ENCODE measurements at regions not wholly inside any gene's neighbourhood (a gene's known extent, or its start where the extent isn't known, plus 50 kb on each side); places are given as distances from the start of the nearest gene placed in this dataset.
"Not testable (repeated sequence)": the region's sequence is repeated elsewhere in the genome, so short reads cannot be mapped to it uniquely, and the experiment has no call there.

DNA sequence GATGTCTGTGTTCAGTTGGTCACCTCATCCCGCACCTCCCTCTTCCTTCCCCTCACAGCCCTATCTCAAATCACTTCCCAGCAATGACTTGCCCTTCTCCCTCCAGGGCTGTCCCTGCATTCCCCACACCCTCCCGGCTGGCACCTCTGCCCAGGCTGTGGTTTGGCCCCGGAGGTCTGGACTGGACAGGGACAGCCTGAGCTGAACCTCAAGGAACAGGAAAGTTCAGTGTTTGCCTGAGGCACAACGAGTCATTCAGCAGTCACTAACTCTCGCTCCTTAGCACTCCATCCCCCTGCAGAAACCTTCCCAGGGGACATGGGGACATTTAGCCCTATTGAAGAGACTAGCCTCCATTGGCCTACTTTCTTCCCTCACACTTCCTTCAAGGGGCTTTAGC lies 58.3 kb upstream of the MAP3K1 start:
- peaks cover 18% of the 10 kb centered on the region for H3K4me1 ChIP-seq (ENCODE audit: low read depth)
- H3K4me3 ChIP-seq = no peak overlapping the region
- no peak overlapping the region for H3K27ac ChIP-seq
- H3K27me3 ChIP-seq = no peaks in the 10 kb centered on the region
- TF ChIP-seq, protein P1, sequence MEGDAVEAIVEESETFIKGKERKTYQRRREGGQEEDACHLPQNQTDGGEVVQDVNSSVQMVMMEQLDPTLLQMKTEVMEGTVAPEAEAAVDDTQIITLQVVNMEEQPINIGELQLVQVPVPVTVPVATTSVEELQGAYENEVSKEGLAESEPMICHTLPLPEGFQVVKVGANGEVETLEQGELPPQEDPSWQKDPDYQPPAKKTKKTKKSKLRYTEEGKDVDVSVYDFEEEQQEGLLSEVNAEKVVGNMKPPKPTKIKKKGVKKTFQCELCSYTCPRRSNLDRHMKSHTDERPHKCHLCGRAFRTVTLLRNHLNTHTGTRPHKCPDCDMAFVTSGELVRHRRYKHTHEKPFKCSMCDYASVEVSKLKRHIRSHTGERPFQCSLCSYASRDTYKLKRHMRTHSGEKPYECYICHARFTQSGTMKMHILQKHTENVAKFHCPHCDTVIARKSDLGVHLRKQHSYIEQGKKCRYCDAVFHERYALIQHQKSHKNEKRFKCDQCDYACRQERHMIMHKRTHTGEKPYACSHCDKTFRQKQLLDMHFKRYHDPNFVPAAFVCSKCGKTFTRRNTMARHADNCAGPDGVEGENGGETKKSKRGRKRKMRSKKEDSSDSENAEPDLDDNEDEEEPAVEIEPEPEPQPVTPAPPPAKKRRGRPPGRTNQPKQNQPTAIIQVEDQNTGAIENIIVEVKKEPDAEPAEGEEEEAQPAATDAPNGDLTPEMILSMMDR (IDR thresholded peaks at IDR 0.05; ENCODE audit: low read depth, low read length) = no peak
- H3K9me3 ChIP-seq (ENCODE audit: low read depth) = no peaks in the 10 kb centered on the region
- DNase-seq (ENCODE audit: low read depth in 1 of 2, low spot score in 1 of 2) = no peak
- H3K36me3 ChIP-seq = no peaks in the 10 kb centered on the region

DNA sequence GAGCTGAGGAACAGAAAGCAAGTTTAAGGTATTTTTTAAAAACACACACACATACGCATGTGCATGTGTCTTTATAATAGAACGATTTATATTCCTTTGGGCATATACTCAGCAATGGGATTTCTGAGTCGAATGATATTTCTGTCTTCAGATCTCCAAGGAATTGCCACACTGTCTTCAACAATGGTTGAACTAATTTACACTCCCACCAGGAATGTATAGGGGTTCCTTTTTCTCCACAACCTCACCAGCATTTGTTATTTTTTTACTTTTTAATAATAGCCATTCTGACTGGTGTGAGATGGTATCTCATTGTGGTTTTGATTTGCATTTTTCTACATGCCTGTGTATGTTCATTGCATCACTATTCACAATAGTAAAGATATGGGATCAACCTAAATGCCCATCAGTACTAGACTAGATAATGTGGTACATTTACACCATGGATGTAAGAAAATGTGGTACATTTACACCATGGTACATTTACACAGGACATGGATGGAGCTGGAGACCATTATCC lies 60.3 kb upstream of the MAP3K1 start:
- DNase-seq (ENCODE audit: low read depth in 1 of 2, low spot score in 1 of 2) = peak in 1 of 2 donors; percentile 11
- Histone ChIP-seq H3K36me3 (no peaks in the 10 kb centered on the region), H3K9me3 (ENCODE audit: low read depth) (no peaks in the 10 kb centered on the region), H3K4me1 (ENCODE audit: low read depth) (peaks cover 4% of the 10 kb centered on the region), H3K27me3 (no peaks in the 10 kb centered on the region), H3K4me3 (no peak overlapping the region), H3K27ac (no peak overlapping the region)
- TF ChIP-seq, protein P1 (IDR thresholded peaks at IDR 0.05; ENCODE audit: low read depth, low read length) = no peak

DNA sequence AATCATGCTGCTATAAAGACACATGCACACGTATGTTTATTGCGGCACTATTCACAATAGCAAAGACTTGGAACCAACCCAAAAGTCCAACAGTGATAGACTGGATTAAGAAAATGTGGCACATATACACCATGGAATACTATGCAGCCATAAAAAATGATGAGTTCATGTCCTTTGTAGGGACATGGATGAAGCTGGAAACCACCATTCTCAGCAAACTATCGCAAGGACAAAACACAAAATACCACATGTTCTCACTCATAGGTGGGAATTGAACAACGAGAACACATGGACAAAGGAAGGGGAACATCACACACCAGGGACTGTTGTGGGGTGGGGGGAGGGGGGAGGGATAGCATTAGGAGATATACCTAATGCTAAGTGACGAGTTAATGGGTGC lies 61.8 kb upstream of the MAP3K1 start:
- not testable (repeated sequence) for H3K27me3 ChIP-seq; H3K9me3 ChIP-seq (ENCODE audit: low read depth); DNase-seq (ENCODE audit: low read depth in 1 of 2, low spot score in 1 of 2); H3K36me3 ChIP-seq; H3K4me3 ChIP-seq; H3K27ac ChIP-seq; H3K4me1 ChIP-seq (ENCODE audit: low read depth)

DNA sequence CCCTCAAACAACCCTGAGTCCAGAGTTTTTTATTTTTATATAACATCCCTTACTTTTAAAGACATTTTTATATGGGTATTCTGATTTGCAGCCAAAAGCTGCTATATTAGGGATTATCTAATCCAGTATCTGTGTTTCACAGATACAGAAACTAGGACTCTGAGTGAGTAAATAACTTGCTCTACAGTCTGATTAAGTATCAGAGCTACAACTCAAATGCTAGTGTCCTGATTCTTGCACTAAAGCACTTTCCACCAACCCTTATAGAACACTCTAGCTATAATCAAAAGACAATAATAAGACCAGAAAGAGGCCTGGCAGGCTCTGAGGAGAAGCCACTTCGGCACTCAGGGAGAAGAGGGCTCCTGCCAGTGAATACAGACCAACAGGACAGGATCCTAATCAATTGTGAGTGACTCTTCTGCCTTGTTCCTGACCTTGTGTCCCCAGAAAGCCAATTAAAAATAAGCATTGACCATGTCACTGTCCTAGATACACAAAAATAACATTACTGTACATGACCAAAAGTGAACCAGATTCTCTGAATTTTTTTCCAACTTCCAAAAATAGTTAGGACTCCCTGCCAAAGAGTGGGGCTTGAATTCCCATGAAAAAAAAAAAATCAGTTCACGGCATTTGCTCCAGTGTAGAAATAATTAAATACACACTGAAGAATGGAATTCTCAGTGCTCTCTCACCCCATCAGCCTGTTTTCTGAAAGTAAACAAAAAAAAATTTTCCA lies 63.6 kb upstream of the MAP3K1 start:
- H3K27ac ChIP-seq = no peak overlapping the region
- no peaks in the 10 kb centered on the region for H3K4me1 ChIP-seq (ENCODE audit: low read depth)
- H3K4me3 ChIP-seq = no peak overlapping the region
- H3K27me3 ChIP-seq = no peaks in the 10 kb centered on the region
- DNase-seq (ENCODE audit: low read depth in 1 of 2, low spot score in 1 of 2) = no peak
- no peaks in the 10 kb centered on the region for H3K9me3 ChIP-seq (ENCODE audit: low read depth)
- TF ChIP-seq, protein P1 (IDR thresholded peaks at IDR 0.05; ENCODE audit: low read depth, low read length) = no peak
- H3K36me3 ChIP-seq = no peaks in the 10 kb centered on the region

DNA sequence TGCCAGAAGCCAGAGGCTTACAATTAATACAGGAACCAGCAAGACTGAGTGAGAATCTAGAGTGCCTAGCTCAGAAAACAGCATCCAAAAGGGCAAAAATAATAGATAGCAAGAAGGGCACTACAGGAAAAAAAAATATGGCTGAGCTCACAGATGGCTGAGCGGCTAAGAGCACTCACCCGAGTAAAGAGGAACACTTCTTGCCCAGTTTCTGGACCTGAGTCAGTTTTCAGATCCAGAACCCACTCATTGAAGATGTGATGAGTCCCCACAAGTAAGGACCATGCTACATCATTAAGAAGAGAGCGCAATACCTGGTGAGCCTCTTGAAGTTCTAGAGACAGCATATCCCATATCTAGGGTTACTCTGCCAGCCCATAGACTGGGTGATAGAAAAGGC lies 65.5 kb upstream of the MAP3K1 start:
- TF ChIP-seq, protein P1 (IDR thresholded peaks at IDR 0.05; ENCODE audit: low read depth, low read length) = no peak
- Histone ChIP-seq H3K9me3 (ENCODE audit: low read depth) (no peaks in the 10 kb centered on the region), H3K27ac (no peak overlapping the region), H3K36me3 (no peaks in the 10 kb centered on the region), H3K4me3 (no peak overlapping the region), H3K4me1 (ENCODE audit: low read depth) (no peaks in the 10 kb centered on the region), H3K27me3 (no peaks in the 10 kb centered on the region)
- no peak for DNase-seq (ENCODE audit: low read depth in 1 of 2, low spot score in 1 of 2)

DNA sequence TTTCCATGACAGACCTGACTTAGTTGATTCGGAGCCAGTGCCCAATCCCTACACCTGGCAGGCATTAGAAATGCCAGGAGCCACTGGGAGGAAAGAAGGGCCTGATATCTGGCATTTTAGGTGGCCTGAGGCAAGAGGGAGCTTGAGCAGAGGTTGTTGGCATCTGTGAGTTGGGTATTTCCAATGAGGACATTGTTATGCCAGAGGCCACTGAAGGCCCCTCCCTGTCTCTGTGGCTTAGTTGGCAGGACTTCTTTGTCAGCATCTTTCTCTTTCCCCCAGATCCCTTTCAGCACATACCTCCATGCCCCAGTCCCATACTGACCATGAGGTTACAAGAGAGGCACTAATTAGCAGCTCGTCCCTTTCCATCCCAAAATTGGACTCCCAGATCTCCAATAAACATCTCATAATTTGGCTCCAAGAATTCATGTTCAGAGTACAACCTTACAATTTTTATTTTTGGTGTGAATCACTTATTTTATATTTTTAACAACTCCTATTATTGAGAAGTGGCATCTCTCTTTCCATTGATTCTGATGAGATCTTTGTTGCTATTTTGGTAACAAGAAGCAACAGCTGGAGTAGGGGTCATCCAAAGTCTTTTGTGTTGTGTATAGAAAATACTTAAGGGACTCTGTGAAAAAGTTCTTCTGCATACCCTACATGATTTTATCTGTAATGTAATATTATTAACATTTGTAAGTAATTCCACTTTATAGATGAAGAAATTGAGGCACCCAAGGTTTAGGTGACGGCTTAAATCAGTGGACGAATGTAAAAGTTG lies 68.6 kb upstream of the MAP3K1 start:
- Histone ChIP-seq H3K36me3 (no peaks in the 10 kb centered on the region), H3K27me3 (no peaks in the 10 kb centered on the region), H3K4me3 (no peak overlapping the region), H3K4me1 (ENCODE audit: low read depth) (no peaks in the 10 kb centered on the region), H3K27ac (no peak overlapping the region), H3K9me3 (ENCODE audit: low read depth) (no peaks in the 10 kb centered on the region)
- TF ChIP-seq, protein P1 (IDR thresholded peaks at IDR 0.05; ENCODE audit: low read depth, low read length) = no peak
- no peak for DNase-seq (ENCODE audit: low read depth in 1 of 2, low spot score in 1 of 2)
